Frontal cortex (tissue), 3 donors: ENCODE measurements at regions not wholly inside any gene's neighbourhood (a gene's known extent, or its start where the extent isn't known, plus 50 kb on each side); places are given as distances from the start of the nearest gene placed in this dataset.
"Not testable (repeated sequence)": the region's sequence is repeated elsewhere in the genome, so short reads cannot be mapped to it uniquely, and the experiment has no call there.

Experiments
- DNase-seq, 2 donors: peaks; one replicate each; pipeline ENCODE4 v3.0.0; 2012; ENCODE audit warnings: low spot score in 2 of 2
- FAIRE-seq: peaks from 2 replicates; lab custom pipeline; 2012; peaks lifted over from hg19 to GRCh38; lab: Jason Lieb, UNC
- donor health status: control.
- donor health status: control.
- donor health status: control.

GRCh38 chrX:113408843-113409242 is 568.2 kb upstream of the AMOT start:
- FAIRE-seq (no peak), DNase-seq (no peak)

GRCh38 chrX:113400193-113400704 is 559.6 kb upstream of the AMOT start:
- FAIRE-seq (no peak), DNase-seq (no peak)

GRCh38 chrX:113399506-113400192 is 559.0 kb upstream of the AMOT start:
- no peak for FAIRE-seq

GRCh38 chrX:113392355-113392754 is 551.7 kb upstream of the AMOT start:
- FAIRE-seq (no peak), DNase-seq (no peak)

More at GRCh38 chrX:113399506-113400192, 559.0 kb upstream of the AMOT start:
- DNase-seq, result no peak

- DNase-seq (no peak), FAIRE-seq (no peak)
These were observed 551.2 kb upstream of the AMOT start for GRCh38 chrX:113391875-113392274.

GRCh38 chrX:113390531-113390930 is 549.9 kb upstream of the AMOT start:
- DNase-seq (no peak), FAIRE-seq (no peak)

- DNase-seq (no peak), FAIRE-seq (no peak)
These were observed 549.2 kb upstream of the AMOT start for GRCh38 chrX:113389846-113390245.

- FAIRE-seq (no peak), DNase-seq (peak in 1 of 2 donors; percentile 3)
These were observed 544.0 kb upstream of the AMOT start for GRCh38 chrX:113384628-113385027.

GRCh38 chrX:113373421-113373820 is 532.8 kb upstream of the AMOT start:
- DNase-seq, FAIRE-seq: not testable (repeated sequence)

GRCh38 chrX:113370006-113370405 is 529.4 kb upstream of the AMOT start:
- no peak for FAIRE-seq

GRCh38 chrX:113369056-113369455 is 528.4 kb upstream of the AMOT start:
- no peak for DNase-seq
- no peak for FAIRE-seq

More at GRCh38 chrX:113370006-113370405, 529.4 kb upstream of the AMOT start:
- DNase-seq, result no peak

- no peak for DNase-seq
- FAIRE-seq, result no peak
These were observed 512.5 kb upstream of the AMOT start for GRCh38 chrX:113353134-113353533.

- FAIRE-seq, result no peak
- no peak for DNase-seq
These were observed 489.8 kb upstream of the AMOT start for GRCh38 chrX:113330416-113330815.

- FAIRE-seq, result no peak
- DNase-seq, result no peak
These were observed 475.3 kb upstream of the AMOT start for GRCh38 chrX:113315927-113316326.

- FAIRE-seq (no peak), DNase-seq (no peak)
These were observed 464.9 kb upstream of the AMOT start for GRCh38 chrX:113305496-113305895.

GRCh38 chrX:113300580-113300979 is 459.9 kb upstream of the AMOT start:
- no peak for FAIRE-seq

GRCh38 chrX:113297437-113297836 is 456.8 kb upstream of the AMOT start:
- no peak for DNase-seq
- peak; percentile 3 for FAIRE-seq

More at GRCh38 chrX:113300580-113300979, 459.9 kb upstream of the AMOT start:
- no peak for DNase-seq

GRCh38 chrX:113289503-113289902 is 448.9 kb upstream of the AMOT start:
- FAIRE-seq (no peak), DNase-seq (no peak)

- DNase-seq, result no peak
- no peak for FAIRE-seq
These were observed 447.1 kb upstream of the AMOT start for GRCh38 chrX:113287761-113288160.

- DNase-seq (no peak), FAIRE-seq (no peak)
These were observed 435.2 kb upstream of the AMOT start for GRCh38 chrX:113275804-113276203.

- no peak for FAIRE-seq
- DNase-seq, result no peak
These were observed 434.2 kb upstream of the AMOT start for GRCh38 chrX:113274791-113275190.

- DNase-seq (no peak), FAIRE-seq (no peak)
These were observed 433.7 kb upstream of the AMOT start for GRCh38 chrX:113274345-113274744.
